Loucy (cell line): ENCODE measurements at regions not wholly inside any gene's neighbourhood (a gene's known extent, or its start where the extent isn't known, plus 50 kb on each side); places are given as distances from the start of the nearest gene placed in this dataset.

ENCODE experiments used
- EZH2phosphoT487 ChIP-seq: fragments of 200-600 bp; IDR thresholded peaks from 2 replicates; pipeline ENCODE4 v1.6.1; 2018; ENCODE audit warnings: antibody characterized with exemption, mild to moderate bottlenecking, moderate library complexity, borderline replicate concordance
- TF ChIP-seq, protein P1 (sequence below): fragments of 200-600 bp; sonication (generic); conservative IDR thresholded peaks from 2 replicates; pipeline ENCODE4 v1.5.1; 2014; ENCODE audit warnings: mild to moderate bottlenecking, antibody characterized with exemption, low read length

DNA sequence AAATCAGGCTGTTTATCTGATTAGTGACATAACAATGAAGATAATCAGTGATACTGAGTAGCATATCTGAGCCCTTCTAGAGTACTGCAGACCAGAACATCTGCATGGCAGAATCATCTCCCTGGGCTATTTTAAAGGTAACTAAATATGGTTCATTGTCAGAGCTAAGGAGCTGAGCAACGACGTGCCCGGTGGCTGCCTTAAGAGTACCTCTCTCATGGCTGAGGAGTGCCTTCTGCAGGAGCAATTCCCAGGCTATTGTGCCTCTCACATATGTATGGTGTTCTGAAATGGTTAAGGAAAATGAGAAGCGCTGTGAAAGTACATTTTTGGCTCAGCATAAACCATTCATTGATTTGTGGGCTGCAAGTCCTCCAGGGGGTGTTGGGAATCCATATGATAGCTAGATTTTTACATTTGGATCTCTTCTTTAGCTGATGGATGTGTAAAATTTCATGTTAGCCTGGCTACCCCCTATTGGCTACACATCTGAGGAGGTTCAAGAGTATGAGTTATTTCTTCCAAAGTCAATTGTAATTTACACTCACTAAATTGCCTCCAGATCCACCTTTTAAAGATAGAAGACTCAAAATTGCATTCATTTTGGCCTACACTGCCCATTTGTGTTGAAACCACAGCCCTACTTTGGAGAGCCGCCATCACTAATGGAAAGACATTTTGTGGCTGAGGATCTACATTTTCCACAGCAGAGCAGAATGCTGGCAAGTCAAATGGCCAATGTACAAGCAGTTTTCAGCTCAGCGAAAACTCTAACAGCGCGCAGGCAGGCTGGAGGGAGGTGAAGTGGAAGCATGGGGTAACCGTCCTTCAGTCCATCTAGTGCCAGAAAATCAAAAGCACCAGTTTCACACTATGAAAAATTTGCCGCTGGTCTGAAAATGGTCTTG lies 198.0 kb downstream of the SIM1 start:
- TF ChIP-seq, protein P1, sequence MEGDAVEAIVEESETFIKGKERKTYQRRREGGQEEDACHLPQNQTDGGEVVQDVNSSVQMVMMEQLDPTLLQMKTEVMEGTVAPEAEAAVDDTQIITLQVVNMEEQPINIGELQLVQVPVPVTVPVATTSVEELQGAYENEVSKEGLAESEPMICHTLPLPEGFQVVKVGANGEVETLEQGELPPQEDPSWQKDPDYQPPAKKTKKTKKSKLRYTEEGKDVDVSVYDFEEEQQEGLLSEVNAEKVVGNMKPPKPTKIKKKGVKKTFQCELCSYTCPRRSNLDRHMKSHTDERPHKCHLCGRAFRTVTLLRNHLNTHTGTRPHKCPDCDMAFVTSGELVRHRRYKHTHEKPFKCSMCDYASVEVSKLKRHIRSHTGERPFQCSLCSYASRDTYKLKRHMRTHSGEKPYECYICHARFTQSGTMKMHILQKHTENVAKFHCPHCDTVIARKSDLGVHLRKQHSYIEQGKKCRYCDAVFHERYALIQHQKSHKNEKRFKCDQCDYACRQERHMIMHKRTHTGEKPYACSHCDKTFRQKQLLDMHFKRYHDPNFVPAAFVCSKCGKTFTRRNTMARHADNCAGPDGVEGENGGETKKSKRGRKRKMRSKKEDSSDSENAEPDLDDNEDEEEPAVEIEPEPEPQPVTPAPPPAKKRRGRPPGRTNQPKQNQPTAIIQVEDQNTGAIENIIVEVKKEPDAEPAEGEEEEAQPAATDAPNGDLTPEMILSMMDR, result no peak
- TF ChIP-seq EZH2phosphoT487, result no peak
